CD4-positive, alpha-beta T cell treated with Interleukin-6 for 4 hours (primary cell): ENCODE measurements at regions not wholly inside any gene's neighbourhood (a gene's known extent, or its start where the extent isn't known, plus 50 kb on each side); places are given as distances from the start of the nearest gene placed in this dataset.

Source experiments
- DNase-seq: peaks from one replicate; pipeline ENCODE4 v3.0.0-alpha.2; 2020; ENCODE audit warnings: mixed read lengths

GRCh38 chr6:134707342-134708031, 242.4 kb downstream of the ALDH8A1 start:
- DNase-seq: no peak

DNA sequence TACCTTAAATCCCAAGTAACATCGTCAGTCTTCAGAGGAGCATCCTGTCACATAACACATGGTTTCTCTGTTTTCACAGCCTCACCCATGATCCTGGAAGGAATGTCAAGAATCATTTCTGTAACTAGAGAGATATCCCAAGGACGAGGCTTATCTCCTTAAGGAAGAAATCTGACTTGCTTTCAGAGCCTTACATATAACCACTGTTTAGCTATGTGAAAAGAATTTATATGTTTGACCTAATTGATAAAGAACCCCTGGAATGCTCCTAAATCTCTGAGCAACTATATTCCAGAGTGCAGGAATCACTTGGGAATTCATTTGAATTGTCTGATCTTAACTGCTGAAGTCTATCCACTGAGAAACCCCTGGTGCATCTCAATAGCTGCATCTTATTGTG, 243.1 kb downstream of the ALDH8A1 start:
- DNase-seq: no peak

- no peak for DNase-seq
Observed at GRCh38 chr6:134706153-134706552, 243.7 kb downstream of the ALDH8A1 start.

DNA sequence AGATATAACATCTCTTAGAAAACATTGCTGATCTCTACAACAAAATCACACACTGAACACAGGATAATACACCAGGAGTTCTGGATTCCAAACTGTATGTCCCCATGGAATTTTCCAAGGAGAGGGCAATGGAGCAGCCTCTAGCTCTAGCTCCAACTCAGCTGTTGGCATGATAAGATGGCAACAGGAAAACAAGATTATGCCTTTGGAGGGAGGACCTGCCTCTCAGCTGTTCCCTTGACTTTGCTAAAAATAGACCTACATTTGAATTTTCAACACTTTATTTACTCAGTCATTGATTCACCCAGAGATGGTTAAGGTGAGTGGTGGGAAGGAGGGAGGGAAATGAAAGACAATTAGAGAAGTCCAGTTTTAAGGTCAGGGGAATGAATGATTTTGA, 246.7 kb downstream of the ALDH8A1 start:
- no peak for DNase-seq

DNA sequence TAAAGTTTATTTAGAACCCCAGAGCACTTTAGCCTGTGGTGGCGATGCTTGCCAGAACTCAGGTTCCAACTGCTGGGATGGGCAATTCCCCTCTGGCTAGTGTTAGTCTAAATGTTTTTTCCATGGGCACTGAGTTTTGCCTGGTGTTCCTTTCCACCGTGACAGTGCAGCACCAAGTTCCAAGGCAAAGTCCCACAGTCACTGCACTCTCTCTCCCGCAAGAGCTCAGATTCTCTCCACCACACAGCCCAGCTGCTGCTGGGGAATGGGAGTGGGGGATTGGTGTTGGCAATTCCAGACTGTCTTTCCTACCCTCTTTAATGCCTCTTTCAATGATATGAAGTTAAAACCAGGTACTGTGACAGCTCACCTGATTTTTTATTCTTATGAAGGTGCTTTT, 247.6 kb downstream of the ALDH8A1 start:
- DNase-seq: no peak

DNA sequence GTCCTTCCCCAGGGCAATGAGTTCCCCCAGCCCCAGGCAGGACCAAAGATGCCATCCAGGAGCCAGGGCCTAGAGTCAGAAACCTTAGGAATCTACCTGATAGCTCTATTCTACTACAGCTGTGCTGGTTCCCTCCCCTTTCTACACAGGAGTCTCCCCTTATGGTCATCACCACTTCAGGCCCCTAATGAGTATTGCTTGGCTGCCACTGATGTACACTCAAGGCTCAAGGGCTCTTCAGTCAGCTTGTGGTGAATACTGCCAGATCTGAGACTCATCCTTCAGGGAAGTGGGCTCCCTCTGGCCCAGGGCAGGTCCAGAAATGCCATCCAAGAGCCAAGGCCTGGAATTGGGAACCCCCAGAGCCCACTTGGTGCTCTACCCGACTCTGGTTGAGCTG, 248.6 kb downstream of the ALDH8A1 start:
- DNase-seq: no peak

GRCh38 chr6:134698228-134698627, 251.7 kb downstream of the ALDH8A1 start:
- DNase-seq: no peak

DNA sequence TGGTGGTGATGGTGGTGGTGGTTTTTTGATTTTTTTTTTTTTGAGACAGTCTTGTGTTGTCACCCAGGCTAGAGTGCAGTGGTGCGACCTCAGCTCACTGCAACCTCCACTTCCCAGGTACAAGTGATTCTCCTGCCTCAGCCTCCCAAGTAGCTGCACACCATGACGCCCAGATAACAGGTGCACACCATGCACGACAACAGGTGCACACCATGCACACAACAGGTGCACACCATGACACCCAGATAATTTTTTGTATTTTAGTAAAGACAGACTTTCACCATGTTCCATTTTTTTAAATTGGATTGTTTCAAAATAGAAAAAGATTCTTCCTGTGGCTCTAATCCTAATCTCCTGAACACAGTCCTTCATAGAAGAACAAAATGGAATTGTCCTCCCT, 257.9 kb downstream of the ALDH8A1 start:
- DNase-seq: no peak

DNA sequence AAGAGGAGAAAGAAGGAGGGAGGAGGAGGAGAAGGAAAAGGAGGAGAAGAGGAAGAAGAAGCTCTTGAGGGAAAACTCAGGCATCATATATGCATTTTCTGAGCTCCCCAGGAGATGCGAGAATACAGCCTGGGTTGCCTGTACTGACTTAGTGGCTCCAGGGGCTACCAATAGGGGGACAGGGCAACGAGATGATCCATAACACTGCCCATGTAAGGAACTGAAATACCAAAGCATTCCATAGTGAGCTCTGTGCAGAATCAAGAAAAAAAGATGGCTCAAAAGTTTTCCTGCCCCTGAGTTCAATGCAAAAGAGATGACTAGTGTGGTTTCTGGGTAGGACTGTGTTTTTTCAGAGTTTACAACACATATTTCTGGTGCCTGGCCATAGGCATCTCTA, 258.7 kb downstream of the ALDH8A1 start:
- no peak for DNase-seq

DNA sequence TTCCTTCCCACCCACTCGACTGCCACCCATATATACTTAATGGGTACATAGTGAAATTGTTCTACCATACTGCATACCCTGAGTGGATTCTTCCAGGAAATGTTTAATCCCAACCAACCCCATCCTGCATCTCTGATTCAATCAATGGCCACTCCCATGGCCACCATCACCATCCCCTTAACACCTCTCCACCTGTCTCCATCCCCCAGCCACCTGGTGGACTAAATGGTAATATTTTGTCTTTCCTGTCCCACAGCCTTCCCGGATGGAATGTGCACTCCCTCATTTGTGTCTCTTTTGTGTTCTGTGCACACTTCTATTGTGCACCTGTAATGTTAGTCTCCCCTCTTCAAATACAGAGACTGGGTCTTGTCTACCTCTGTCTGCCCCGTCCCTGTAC, 259.9 kb downstream of the ALDH8A1 start:
- no peak for DNase-seq

DNA sequence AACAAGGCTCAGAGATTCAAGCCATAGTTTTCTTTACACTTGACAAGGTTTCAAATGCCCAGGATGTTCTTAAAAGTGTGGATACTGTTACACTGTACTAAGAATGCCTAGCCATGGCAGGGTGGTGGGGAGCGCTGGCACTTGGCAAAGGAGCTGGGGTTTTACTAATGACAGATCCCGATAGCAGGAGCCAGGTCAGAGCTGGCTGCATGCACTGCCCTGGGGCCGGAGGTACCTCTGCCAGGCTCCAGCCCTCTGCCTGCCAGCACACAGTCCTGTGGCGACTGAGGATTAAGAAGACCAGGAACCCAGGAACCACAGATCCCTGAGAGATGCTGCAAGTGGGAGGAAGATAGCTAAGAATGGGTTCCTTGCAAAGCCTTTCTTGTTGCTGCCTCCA, 260.3 kb downstream of the ALDH8A1 start:
- DNase-seq: no peak

GRCh38 chr6:134689177-134689576, 260.7 kb downstream of the ALDH8A1 start:
- no peak for DNase-seq

- DNase-seq: no peak
Observed at GRCh38 chr6:134686071-134686470, 263.8 kb downstream of the ALDH8A1 start.

DNA sequence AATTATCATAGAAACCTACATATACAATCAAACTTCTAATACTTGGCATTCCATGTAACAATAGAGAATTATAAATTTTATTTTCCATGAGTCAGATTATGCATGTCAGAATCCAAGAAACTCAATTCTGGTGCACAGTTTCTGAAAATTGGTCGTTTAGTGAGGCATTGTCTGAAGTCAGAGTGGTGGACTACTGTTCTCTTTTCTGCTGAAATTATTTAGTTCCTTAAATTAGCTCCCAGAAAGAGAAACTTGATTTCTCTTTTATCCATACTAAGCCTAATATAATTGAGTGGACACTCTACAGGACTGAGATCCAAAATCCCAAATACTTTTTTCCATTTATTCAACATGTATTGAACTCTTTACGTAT, 265.5 kb downstream of the ALDH8A1 start:
- DNase-seq: no peak

DNA sequence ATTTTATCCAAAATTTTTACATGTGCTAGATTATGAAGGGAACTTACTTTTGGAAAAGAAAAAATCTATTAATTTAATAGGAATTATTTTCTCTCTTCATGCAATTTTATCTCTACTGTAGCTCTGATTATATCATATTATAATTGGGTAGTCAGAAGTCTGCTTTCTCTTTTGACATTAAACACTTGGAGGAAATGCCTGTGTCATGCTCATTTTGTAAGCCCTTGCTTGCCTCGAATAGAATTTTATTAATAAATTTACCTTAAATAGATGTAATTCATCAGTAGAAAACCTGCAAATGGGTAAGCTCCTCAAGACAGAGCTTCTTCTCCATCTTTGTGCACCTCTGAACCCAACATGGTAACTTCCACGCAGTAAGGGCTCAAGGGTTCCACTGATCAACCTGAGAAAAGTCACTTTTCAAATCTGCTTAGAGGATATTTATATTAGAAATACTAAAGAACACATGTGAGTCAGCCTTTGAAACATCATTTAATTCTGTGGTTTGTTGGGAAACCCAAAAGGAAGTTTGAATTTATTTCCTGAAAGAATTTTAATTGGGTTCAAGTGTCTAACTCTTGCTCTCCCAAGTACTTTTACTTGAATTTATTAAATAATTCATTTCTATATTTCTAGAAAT, 266.0 kb downstream of the ALDH8A1 start:
- no peak for DNase-seq

GRCh38 chr6:134680433-134680832, 269.5 kb downstream of the ALDH8A1 start:
- DNase-seq: no peak

GRCh38 chr6:134680021-134680420, 269.9 kb downstream of the ALDH8A1 start:
- no peak for DNase-seq

GRCh38 chr6:134678436-134678889, 271.4 kb downstream of the ALDH8A1 start:
- no peak for DNase-seq

- DNase-seq: no peak
Observed at GRCh38 chr6:134676307-134677281, 273.3 kb downstream of the ALDH8A1 start.

DNA sequence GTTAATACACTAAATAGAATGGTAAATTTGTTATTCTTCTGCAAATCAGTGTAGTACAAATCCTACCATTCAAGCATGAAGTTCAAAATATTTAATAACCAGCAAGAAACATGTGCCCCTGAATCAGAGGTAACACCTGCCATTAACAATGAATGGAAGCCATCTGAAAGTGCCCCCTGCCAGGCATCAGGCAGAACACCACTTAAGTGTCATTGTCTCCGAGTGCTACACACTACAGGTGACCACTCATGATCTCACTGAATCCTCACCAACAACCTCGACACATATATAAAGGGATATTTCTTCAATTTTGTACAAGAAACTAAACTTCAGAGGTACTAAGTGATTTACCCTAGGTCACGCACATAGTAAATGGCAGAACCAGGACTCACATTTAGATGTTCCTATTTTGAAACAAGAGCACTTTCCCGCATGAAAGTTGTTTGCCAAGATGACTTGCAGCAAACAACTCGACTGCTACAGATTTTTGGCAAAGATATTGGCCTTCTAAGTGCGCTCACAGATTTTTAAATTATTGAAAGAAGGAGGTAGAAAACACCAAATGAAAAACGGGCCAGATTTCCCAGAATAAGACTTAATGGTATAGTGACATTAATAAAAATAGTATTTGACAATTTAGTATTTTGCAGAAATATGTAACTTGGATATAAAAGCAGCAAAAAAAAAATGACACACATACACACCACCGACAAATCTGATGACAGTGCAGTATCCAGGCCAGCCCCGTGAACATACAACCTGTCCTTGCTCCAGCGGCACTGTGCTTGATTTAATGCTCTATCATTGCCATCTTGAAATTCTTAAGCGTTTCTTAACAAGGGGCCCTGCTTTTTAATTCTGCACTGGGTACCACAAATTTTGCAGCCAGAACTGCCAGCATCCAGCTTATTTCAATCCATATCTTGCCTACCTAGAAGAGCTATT, 274.5 kb downstream of the ALDH8A1 start:
- DNase-seq: no peak

- no peak for DNase-seq
Observed at GRCh38 chr6:134674562-134674961, 275.3 kb downstream of the ALDH8A1 start.

GRCh38 chr6:134669485-134669884, 280.4 kb downstream of the ALDH8A1 start:
- DNase-seq: no peak
